ENCODE measurements at regions not wholly inside any gene's neighbourhood (a gene's known extent, or its start where the extent isn't known, plus 50 kb on each side); places are given as distances from the start of the nearest gene placed in this dataset.

DNA sequence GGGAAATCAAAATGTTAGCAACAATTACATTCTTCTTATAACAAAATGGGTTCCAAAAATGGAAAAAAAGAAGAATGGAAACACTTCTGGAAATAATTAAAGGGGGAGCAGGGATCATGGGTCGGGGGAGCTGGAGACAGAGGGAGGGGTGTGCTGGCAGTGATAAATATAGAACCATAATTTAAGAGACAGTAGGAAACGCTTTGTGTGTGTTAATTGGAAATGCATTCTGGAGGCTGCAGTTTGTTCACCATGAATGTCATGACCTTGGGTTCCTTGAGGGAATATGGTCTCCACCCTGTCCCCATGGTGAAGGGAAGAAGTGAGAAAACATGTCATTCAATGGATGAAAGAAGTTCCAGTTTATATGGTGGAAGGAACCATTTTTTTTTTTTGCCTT, 540.7 kb downstream of the TNS1 start:
- TF ChIP-seq EZH2 (IDR thresholded peaks at IDR 0.05; ENCODE audit: borderline replicate concordance, insufficient read depth, low read depth, low read length, poor library complexity, severe bottlenecking) (no peak), CTCF (IDR thresholded peaks at IDR 0.05) (no peak)
